ENCODE measurements at regions not wholly inside any gene's neighbourhood (a gene's known extent, or its start where the extent isn't known, plus 50 kb on each side); places are given as distances from the start of the nearest gene placed in this dataset.

DNA sequence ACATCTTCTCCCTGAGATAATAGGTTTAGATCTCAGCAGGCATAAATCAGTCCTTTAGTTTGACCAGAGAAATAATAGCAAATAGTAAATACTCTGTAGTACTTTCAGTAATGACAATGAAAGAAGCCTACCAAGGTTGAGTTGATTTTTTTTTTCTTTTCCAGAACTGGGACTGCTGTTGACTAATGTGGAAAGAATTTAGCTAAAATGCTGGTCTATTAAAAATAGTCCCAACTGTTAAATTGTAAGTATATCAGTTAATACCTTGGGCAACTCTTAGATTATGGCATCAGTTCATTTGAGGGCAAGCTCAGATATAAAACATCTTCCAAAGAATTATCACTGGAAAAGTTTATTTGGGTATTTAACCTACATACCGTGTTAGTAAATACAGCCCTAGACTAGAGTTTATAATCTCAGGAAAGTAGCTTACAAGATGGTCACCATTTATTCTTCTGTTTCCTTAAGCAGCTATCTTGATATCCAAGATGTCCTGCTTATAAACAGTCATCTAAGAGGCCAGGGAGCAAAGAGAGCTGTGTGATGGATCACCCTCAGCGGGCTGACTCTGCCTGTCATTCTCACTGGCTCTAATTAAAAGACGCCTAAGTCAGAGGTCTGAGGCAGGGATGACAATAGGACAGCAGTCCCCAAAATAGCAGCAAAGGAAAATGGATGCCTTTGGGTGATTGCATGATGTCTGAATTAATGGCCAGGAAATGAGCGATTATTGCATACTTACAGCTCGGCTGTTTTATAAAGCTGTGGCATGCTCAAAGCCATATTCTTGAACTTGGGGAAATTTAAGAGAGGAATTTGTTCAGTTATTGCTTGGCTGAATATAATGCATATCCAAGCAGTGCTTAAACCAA lies 121.3 kb downstream of the MTX2 start (continued):
- TF ChIP-seq, protein P1, sequence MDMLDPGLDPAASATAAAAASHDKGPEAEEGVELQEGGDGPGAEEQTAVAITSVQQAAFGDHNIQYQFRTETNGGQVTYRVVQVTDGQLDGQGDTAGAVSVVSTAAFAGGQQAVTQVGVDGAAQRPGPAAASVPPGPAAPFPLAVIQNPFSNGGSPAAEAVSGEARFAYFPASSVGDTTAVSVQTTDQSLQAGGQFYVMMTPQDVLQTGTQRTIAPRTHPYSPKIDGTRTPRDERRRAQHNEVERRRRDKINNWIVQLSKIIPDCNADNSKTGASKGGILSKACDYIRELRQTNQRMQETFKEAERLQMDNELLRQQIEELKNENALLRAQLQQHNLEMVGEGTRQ (CRISPR knock-in tag; IDR thresholded peaks at IDR 0.05): no peak
- TF ChIP-seq TP53 (CRISPR knock-in tag; IDR thresholded peaks at IDR 0.05): no peak
- TF ChIP-seq RELA (CRISPR knock-in tag; IDR thresholded peaks at IDR 0.05; ENCODE audit: borderline replicate concordance): no peak
- TF ChIP-seq, protein P2, sequence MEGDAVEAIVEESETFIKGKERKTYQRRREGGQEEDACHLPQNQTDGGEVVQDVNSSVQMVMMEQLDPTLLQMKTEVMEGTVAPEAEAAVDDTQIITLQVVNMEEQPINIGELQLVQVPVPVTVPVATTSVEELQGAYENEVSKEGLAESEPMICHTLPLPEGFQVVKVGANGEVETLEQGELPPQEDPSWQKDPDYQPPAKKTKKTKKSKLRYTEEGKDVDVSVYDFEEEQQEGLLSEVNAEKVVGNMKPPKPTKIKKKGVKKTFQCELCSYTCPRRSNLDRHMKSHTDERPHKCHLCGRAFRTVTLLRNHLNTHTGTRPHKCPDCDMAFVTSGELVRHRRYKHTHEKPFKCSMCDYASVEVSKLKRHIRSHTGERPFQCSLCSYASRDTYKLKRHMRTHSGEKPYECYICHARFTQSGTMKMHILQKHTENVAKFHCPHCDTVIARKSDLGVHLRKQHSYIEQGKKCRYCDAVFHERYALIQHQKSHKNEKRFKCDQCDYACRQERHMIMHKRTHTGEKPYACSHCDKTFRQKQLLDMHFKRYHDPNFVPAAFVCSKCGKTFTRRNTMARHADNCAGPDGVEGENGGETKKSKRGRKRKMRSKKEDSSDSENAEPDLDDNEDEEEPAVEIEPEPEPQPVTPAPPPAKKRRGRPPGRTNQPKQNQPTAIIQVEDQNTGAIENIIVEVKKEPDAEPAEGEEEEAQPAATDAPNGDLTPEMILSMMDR (IDR thresholded peaks at IDR 0.05): no peak
- TF ChIP-seq CREM (CRISPR knock-in tag; IDR thresholded peaks at IDR 0.05): no peak
- TF ChIP-seq ZNF138 (CRISPR knock-in tag; conservative IDR thresholded peaks at IDR 0.05): no peak

DNA sequence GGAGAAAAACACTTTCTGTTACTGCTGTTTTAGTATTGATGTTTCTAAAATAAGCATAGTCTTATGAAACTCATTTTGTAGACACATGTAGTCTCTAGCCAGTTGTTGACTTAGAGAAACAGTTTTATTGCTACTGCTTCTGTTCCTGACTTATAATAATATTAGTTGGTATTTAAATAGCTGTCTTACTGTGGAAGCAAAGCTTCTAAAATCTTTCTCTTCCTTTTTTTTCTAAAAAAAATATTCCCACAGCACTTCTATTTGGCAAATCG lies 121.8 kb downstream of the MTX2 start:
- 0 out of 2 replicates have a peak, but pooled peaks cover 3% of the 10 kb centered on the region for H3K4me1 Mint-ChIP-seq
- CTCF ChIA-PET: no interaction called here
- no peak for ATAC-seq
- H3K4me3 Mint-ChIP-seq: no peak overlapping the region
- H3K9me3 Mint-ChIP-seq: no peaks in the 10 kb centered on the region
- TF ChIP-seq CREM (CRISPR knock-in tag; IDR thresholded peaks at IDR 0.05) (no peak), TP53 (CRISPR knock-in tag; IDR thresholded peaks at IDR 0.05) (no peak), ZNF423 (CRISPR knock-in tag; IDR thresholded peaks at IDR 0.05) (no peak), ZBTB21 (CRISPR knock-in tag; IDR thresholded peaks at IDR 0.05; ENCODE audit: borderline replicate concordance) (no peak), KAT7 (CRISPR knock-in tag; IDR thresholded peaks at IDR 0.05; ENCODE audit: borderline replicate concordance) (no peak)
- TF ChIP-seq, protein P3, sequence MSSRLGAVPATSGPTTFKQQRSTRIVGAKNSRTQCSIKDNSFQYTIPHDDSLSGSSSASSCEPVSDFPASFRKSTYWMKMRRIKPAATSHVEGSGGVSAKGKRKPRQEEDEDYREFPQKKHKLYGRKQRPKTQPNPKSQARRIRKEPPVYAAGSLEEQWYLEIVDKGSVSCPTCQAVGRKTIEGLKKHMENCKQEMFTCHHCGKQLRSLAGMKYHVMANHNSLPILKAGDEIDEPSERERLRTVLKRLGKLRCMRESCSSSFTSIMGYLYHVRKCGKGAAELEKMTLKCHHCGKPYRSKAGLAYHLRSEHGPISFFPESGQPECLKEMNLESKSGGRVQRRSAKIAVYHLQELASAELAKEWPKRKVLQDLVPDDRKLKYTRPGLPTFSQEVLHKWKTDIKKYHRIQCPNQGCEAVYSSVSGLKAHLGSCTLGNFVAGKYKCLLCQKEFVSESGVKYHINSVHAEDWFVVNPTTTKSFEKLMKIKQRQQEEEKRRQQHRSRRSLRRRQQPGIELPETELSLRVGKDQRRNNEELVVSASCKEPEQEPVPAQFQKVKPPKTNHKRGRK (CRISPR knock-in tag; IDR thresholded peaks at IDR 0.05; ENCODE audit: borderline replicate concordance): no peak
- TF ChIP-seq, protein P4, sequence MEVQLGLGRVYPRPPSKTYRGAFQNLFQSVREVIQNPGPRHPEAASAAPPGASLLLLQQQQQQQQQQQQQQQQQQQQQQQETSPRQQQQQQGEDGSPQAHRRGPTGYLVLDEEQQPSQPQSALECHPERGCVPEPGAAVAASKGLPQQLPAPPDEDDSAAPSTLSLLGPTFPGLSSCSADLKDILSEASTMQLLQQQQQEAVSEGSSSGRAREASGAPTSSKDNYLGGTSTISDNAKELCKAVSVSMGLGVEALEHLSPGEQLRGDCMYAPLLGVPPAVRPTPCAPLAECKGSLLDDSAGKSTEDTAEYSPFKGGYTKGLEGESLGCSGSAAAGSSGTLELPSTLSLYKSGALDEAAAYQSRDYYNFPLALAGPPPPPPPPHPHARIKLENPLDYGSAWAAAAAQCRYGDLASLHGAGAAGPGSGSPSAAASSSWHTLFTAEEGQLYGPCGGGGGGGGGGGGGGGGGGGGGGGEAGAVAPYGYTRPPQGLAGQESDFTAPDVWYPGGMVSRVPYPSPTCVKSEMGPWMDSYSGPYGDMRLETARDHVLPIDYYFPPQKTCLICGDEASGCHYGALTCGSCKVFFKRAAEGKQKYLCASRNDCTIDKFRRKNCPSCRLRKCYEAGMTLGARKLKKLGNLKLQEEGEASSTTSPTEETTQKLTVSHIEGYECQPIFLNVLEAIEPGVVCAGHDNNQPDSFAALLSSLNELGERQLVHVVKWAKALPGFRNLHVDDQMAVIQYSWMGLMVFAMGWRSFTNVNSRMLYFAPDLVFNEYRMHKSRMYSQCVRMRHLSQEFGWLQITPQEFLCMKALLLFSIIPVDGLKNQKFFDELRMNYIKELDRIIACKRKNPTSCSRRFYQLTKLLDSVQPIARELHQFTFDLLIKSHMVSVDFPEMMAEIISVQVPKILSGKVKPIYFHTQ (CRISPR knock-in tag; IDR thresholded peaks at IDR 0.05): no peak
- TF ChIP-seq, protein P5, sequence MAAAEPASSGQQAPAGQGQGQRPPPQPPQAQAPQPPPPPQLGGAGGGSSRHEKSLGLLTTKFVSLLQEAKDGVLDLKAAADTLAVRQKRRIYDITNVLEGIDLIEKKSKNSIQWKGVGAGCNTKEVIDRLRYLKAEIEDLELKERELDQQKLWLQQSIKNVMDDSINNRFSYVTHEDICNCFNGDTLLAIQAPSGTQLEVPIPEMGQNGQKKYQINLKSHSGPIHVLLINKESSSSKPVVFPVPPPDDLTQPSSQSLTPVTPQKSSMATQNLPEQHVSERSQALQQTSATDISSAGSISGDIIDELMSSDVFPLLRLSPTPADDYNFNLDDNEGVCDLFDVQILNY (CRISPR knock-in tag; IDR thresholded peaks at IDR 0.05): no peak
- TF ChIP-seq, protein P6, sequence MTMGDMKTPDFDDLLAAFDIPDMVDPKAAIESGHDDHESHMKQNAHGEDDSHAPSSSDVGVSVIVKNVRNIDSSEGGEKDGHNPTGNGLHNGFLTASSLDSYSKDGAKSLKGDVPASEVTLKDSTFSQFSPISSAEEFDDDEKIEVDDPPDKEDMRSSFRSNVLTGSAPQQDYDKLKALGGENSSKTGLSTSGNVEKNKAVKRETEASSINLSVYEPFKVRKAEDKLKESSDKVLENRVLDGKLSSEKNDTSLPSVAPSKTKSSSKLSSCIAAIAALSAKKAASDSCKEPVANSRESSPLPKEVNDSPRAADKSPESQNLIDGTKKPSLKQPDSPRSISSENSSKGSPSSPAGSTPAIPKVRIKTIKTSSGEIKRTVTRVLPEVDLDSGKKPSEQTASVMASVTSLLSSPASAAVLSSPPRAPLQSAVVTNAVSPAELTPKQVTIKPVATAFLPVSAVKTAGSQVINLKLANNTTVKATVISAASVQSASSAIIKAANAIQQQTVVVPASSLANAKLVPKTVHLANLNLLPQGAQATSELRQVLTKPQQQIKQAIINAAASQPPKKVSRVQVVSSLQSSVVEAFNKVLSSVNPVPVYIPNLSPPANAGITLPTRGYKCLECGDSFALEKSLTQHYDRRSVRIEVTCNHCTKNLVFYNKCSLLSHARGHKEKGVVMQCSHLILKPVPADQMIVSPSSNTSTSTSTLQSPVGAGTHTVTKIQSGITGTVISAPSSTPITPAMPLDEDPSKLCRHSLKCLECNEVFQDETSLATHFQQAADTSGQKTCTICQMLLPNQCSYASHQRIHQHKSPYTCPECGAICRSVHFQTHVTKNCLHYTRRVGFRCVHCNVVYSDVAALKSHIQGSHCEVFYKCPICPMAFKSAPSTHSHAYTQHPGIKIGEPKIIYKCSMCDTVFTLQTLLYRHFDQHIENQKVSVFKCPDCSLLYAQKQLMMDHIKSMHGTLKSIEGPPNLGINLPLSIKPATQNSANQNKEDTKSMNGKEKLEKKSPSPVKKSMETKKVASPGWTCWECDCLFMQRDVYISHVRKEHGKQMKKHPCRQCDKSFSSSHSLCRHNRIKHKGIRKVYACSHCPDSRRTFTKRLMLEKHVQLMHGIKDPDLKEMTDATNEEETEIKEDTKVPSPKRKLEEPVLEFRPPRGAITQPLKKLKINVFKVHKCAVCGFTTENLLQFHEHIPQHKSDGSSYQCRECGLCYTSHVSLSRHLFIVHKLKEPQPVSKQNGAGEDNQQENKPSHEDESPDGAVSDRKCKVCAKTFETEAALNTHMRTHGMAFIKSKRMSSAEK (CRISPR knock-in tag; IDR thresholded peaks at IDR 0.05; ENCODE audit: borderline replicate concordance): no peak
- H3K27me3 Mint-ChIP-seq (ENCODE audit: low read depth): no peaks in the 10 kb centered on the region
- POLR2A ChIA-PET: no interaction called here
- no peak for DNase-seq (ENCODE audit: low spot score)
- H3K36me3 Mint-ChIP-seq: no peaks in the 10 kb centered on the region
- H3K27ac Mint-ChIP-seq: no peak overlapping the region

All from WTC11 (cell line).